HEK293 (cell line): ENCODE measurements at regions not wholly inside any gene's neighbourhood (a gene's known extent, or its start where the extent isn't known, plus 50 kb on each side); places are given as distances from the start of the nearest gene placed in this dataset.

Experiments used
- CTCF ChIA-PET: fragments of 350-600 bp; formaldehyde crosslinking; extraction: SDS; loops from one replicate; lab custom pipeline; 2021; ENCODE audit warnings: antibody characterized with exemption; lab: Yijun Ruan, JAX
- POLR2A ChIA-PET: fragments of 300-600 bp; formaldehyde crosslinking; extraction: SDS; loops from one replicate; lab custom pipeline; 2020; ENCODE audit warnings: antibody characterized with exemption, inconsistent platforms; lab: Yijun Ruan, JAX
- H3K27ac ChIP-seq: fragments of 200-500 bp; sonication (Bioruptor generic); 2 replicates; pipeline ENCODE4 v1.5.1; 2014; ENCODE audit warnings: low read depth, low read length, control low read depth, inconsistent platforms; ENCODE audit errors: extremely low read depth
- H3K36me3 ChIP-seq, 2 experiments: fragments of 200-500 bp in 1 of 2; sonication (Bioruptor generic) in 1 of 2; 1 replicate in 1 of 2; 2 replicates in 1 of 2; pipeline ENCODE4 v1.5.1; 2014 to 2017; ENCODE audit warnings: inconsistent platforms in 2 of 2, low read length in 2 of 2; ENCODE audit not compliant: control insufficient read depth in 2 of 2, insufficient read depth in 1 of 2
- H3K4me1 ChIP-seq: fragments of 200-500 bp; sonication (Bioruptor generic); 2 replicates; pipeline ENCODE4 v1.5.1; 2014; ENCODE audit warnings: mild to moderate bottlenecking, low read length, inconsistent platforms; ENCODE audit not compliant: control insufficient read depth, insufficient read depth
- H3K4me3 ChIP-seq: 2 replicates; pipeline ENCODE4 v1.5.1; 2011; ENCODE audit warnings: low read depth, mild to moderate bottlenecking, control low read depth, low read length, moderate library complexity
- H3K9me3 ChIP-seq: fragments of 200-500 bp; sonication (Bioruptor generic); 2 replicates; pipeline ENCODE4 v1.5.1; 2014; ENCODE audit warnings: low read depth, low read length, inconsistent platforms; ENCODE audit not compliant: control insufficient read depth, insufficient read depth
- BCL11B ChIP-seq: fragments of 450-650 bp; formaldehyde crosslinking; IDR thresholded peaks from 2 replicates; pipeline ENCODE4 v1.5.1; 2016; ENCODE audit warnings: low read depth, missing biosample characterization, missing genetic modification characterization
- GLI4 ChIP-seq: fragments of 450-650 bp; formaldehyde crosslinking; IDR thresholded peaks from 2 replicates; pipeline ENCODE4 v1.5.1; 2016; ENCODE audit warnings: missing biosample characterization, missing genetic modification characterization
- HOXA7 ChIP-seq: sonication (generic); formaldehyde crosslinking; IDR thresholded peaks from 2 replicates; pipeline ENCODE4 v1.8.1; 2022; ENCODE audit warnings: missing genetic modification reagents, borderline replicate concordance
- IKZF3 ChIP-seq: fragments of 450-650 bp; IDR thresholded peaks from 2 replicates; pipeline ENCODE4 v1.5.0; 2018; ENCODE audit warnings: missing biosample characterization, mild to moderate bottlenecking, missing genetic modification characterization, moderate library complexity
- WT1 ChIP-seq: fragments of 450-650 bp; formaldehyde crosslinking; IDR thresholded peaks from 2 replicates; pipeline ENCODE4 v1.5.1; 2016; ENCODE audit warnings: missing biosample characterization, missing genetic modification characterization
- ZFHX2 ChIP-seq: fragments of 450-650 bp; formaldehyde crosslinking; conservative IDR thresholded peaks from 2 replicates; pipeline ENCODE4 v1.5.1; 2016; ENCODE audit warnings: missing biosample characterization, missing genetic modification characterization
- ZNF112 ChIP-seq: fragments of 450-650 bp; formaldehyde crosslinking; IDR thresholded peaks from 2 replicates; pipeline ENCODE4 v1.5.0; 2017; ENCODE audit warnings: missing biosample characterization, missing genetic modification characterization
- ZNF114 ChIP-seq: fragments of 450-650 bp; formaldehyde crosslinking; IDR thresholded peaks from 2 replicates; pipeline ENCODE4 v1.5.0; 2017; ENCODE audit warnings: missing biosample characterization, missing genetic modification characterization
- ZNF521 ChIP-seq: fragments of 450-650 bp; formaldehyde crosslinking; IDR thresholded peaks from 2 replicates; pipeline ENCODE4 v1.5.1; 2017; ENCODE audit warnings: missing biosample characterization, mild to moderate bottlenecking, missing genetic modification characterization
- ZNF548 ChIP-seq: fragments of 450-650 bp; formaldehyde crosslinking; IDR thresholded peaks from 2 replicates; pipeline ENCODE4 v1.5.1; 2016; ENCODE audit warnings: missing biosample characterization, missing genetic modification characterization
- ZNF610 ChIP-seq: fragments of 450-650 bp; formaldehyde crosslinking; IDR thresholded peaks from 2 replicates; pipeline ENCODE4 v1.5.1; 2016; ENCODE audit warnings: missing biosample characterization, missing genetic modification characterization, borderline replicate concordance
- ZNF658 ChIP-seq: fragments of 450-650 bp; formaldehyde crosslinking; IDR thresholded peaks from 2 replicates; pipeline ENCODE4; 2016; ENCODE audit warnings: missing biosample characterization, missing genetic modification characterization
- ZNF664 ChIP-seq: fragments of 450-650 bp; formaldehyde crosslinking; IDR thresholded peaks from 2 replicates; pipeline ENCODE4 v1.5.1; 2016; ENCODE audit warnings: missing biosample characterization, missing genetic modification characterization
- ZNF670 ChIP-seq: fragments of 450-650 bp; formaldehyde crosslinking; IDR thresholded peaks from 2 replicates; pipeline ENCODE4 v1.5.1; 2016; ENCODE audit warnings: missing biosample characterization, missing genetic modification characterization, low read depth
- ZNF707 ChIP-seq: fragments of 450-650 bp; formaldehyde crosslinking; IDR thresholded peaks from 2 replicates; pipeline ENCODE4 v1.5.1; 2016; ENCODE audit warnings: missing biosample characterization, missing genetic modification characterization
- ZSCAN30 ChIP-seq: fragments of 450-650 bp; IDR thresholded peaks from 2 replicates; pipeline ENCODE4 v1.5.1; 2018; ENCODE audit warnings: missing biosample characterization, mild to moderate bottlenecking, missing genetic modification characterization, moderate library complexity
- TF ChIP-seq, protein P1 (sequence below): fragments of 450-650 bp; formaldehyde crosslinking; IDR thresholded peaks from 2 replicates; pipeline ENCODE4 v1.5.1; 2016; ENCODE audit warnings: missing biosample characterization, missing genetic modification characterization, low read depth
- TF ChIP-seq, protein P2 (sequence below): fragments of 450-650 bp; formaldehyde crosslinking; IDR thresholded peaks from 2 replicates; pipeline ENCODE4 v1.5.1; 2016; ENCODE audit warnings: missing biosample characterization, missing genetic modification characterization, borderline replicate concordance
- TF ChIP-seq, protein P3 (sequence below): fragments of 450-650 bp; formaldehyde crosslinking; IDR thresholded peaks from 2 replicates; pipeline ENCODE4 v1.5.1; 2016; ENCODE audit warnings: missing biosample characterization, missing genetic modification characterization
- TF ChIP-seq, protein P4 (sequence below): fragments of 450-650 bp; IDR thresholded peaks from 2 replicates; pipeline ENCODE4 v1.5.1; 2018; ENCODE audit warnings: missing biosample characterization, mild to moderate bottlenecking, missing genetic modification characterization

DNA sequence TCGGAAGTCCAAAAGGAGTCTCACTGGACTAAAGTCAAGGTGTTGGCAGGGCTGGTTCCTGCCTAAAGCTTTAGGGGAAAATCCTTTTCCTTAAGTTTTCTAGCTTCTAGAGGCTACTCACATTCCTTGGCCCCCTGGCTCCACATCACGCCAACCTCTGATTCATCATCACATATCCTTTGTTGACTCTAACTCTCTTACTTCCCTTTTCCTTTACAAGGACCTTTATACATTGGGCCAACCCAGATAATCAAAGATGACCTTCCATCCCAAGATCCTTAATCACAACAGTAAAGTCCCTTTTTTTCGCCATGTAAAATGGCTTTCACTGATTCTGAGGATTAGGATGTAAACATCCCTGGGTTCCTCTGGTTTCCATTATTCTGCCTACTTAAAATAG, 146.4 kb upstream of the DCAF8L1 start:
- Histone ChIP-seq H3K4me1 (no peaks in the 10 kb centered on the region), H3K9me3 (no peaks in the 10 kb centered on the region), H3K4me3 (no peak overlapping the region), H3K27ac (no peak overlapping the region), H3K36me3 (no peaks in the 10 kb centered on the region)
- TF ChIP-seq, protein P1, sequence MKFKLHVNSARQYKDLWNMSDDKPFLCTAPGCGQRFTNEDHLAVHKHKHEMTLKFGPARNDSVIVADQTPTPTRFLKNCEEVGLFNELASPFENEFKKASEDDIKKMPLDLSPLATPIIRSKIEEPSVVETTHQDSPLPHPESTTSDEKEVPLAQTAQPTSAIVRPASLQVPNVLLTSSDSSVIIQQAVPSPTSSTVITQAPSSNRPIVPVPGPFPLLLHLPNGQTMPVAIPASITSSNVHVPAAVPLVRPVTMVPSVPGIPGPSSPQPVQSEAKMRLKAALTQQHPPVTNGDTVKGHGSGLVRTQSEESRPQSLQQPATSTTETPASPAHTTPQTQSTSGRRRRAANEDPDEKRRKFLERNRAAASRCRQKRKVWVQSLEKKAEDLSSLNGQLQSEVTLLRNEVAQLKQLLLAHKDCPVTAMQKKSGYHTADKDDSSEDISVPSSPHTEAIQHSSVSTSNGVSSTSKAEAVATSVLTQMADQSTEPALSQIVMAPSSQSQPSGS (tag by site-specific recombination), result no peak
- TF ChIP-seq ZNF658 (tag by site-specific recombination), result no peak
- no peak for TF ChIP-seq ZNF112 (tag by site-specific recombination)
- no peak for TF ChIP-seq ZNF610 (tag by site-specific recombination)
- TF ChIP-seq ZSCAN30 (tag by site-specific recombination), result no peak
- TF ChIP-seq ZNF707 (tag by site-specific recombination), result no peak
- TF ChIP-seq, protein P2, sequence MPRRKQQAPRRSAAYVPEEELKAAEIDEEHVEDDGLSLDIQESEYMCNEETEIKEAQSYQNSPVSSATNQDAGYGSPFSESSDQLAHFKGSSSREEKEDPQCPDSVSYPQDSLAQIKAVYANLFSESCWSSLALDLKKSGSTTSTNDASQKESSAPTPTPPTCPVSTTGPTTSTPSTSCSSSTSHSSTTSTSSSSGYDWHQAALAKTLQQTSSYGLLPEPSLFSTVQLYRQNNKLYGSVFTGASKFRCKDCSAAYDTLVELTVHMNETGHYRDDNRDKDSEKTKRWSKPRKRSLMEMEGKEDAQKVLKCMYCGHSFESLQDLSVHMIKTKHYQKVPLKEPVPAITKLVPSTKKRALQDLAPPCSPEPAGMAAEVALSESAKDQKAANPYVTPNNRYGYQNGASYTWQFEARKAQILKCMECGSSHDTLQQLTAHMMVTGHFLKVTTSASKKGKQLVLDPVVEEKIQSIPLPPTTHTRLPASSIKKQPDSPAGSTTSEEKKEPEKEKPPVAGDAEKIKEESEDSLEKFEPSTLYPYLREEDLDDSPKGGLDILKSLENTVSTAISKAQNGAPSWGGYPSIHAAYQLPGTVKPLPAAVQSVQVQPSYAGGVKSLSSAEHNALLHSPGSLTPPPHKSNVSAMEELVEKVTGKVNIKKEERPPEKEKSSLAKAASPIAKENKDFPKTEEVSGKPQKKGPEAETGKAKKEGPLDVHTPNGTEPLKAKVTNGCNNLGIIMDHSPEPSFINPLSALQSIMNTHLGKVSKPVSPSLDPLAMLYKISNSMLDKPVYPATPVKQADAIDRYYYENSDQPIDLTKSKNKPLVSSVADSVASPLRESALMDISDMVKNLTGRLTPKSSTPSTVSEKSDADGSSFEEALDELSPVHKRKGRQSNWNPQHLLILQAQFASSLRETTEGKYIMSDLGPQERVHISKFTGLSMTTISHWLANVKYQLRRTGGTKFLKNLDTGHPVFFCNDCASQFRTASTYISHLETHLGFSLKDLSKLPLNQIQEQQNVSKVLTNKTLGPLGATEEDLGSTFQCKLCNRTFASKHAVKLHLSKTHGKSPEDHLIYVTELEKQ (tag by site-specific recombination), result no peak
- no peak for TF ChIP-seq HOXA7
- TF ChIP-seq, protein P3, sequence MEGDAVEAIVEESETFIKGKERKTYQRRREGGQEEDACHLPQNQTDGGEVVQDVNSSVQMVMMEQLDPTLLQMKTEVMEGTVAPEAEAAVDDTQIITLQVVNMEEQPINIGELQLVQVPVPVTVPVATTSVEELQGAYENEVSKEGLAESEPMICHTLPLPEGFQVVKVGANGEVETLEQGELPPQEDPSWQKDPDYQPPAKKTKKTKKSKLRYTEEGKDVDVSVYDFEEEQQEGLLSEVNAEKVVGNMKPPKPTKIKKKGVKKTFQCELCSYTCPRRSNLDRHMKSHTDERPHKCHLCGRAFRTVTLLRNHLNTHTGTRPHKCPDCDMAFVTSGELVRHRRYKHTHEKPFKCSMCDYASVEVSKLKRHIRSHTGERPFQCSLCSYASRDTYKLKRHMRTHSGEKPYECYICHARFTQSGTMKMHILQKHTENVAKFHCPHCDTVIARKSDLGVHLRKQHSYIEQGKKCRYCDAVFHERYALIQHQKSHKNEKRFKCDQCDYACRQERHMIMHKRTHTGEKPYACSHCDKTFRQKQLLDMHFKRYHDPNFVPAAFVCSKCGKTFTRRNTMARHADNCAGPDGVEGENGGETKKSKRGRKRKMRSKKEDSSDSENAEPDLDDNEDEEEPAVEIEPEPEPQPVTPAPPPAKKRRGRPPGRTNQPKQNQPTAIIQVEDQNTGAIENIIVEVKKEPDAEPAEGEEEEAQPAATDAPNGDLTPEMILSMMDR (tag by site-specific recombination), result no peak
- TF ChIP-seq ZNF521 (tag by site-specific recombination), result no peak
- TF ChIP-seq ZNF548 (tag by site-specific recombination), result no peak
- TF ChIP-seq, protein P4, sequence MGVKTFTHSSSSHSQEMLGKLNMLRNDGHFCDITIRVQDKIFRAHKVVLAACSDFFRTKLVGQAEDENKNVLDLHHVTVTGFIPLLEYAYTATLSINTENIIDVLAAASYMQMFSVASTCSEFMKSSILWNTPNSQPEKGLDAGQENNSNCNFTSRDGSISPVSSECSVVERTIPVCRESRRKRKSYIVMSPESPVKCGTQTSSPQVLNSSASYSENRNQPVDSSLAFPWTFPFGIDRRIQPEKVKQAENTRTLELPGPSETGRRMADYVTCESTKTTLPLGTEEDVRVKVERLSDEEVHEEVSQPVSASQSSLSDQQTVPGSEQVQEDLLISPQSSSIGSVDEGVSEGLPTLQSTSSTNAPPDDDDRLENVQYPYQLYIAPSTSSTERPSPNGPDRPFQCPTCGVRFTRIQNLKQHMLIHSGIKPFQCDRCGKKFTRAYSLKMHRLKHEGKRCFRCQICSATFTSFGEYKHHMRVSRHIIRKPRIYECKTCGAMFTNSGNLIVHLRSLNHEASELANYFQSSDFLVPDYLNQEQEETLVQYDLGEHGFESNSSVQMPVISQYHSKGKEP (tag by site-specific recombination), result no peak
- ChIA-PET CTCF (no interaction called here), POLR2A (no interaction called here)

DNA sequence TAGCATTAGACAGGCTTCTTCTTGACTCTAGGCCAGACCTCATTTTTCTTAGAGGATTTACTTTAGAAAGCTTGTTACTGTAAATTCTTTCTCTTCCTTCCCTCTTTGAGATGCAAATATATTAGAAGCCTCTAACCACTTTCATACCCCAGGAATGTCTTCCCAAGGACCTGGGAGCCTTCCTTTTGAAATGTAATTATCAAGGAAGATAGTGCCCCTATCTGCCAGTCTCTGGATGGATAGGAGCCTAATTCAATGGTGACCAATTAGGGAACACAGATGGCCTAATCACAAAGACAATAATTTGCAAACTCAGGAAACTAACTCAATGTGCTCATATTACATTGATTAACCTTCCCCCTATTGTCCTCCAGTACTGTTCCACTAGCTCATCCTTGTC, 145.6 kb upstream of the DCAF8L1 start:
- CTCF ChIA-PET, result interaction anchor here (0.7 kb wide), 1 partner anchor 1479 kb away, joined by 3 read pairs; no protein-coding TSS in a partner anchor
- H3K4me3 ChIP-seq, result no peak overlapping the region

DNA sequence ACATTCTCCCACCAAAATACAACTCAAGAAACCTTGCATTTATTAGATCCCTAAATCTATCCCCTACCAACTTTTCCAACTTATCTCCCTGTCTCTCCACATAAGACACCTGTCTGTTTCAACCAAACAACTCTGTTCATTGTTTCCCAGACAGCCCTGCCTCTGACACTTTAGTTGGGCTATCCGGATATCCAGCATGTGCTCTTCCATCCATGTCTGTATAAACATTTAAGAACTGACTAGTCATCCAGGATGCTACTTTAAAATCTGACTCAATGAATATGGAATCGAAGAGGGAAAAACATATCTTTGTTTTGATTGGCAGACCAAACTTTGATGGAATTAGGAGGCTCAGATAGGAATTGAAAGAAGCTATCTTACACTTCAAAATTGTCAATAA, 143.2 kb upstream of the DCAF8L1 start:
- Histone ChIP-seq H3K4me1 (no peaks in the 10 kb centered on the region), H3K27ac (no peak overlapping the region), H3K9me3 (no peaks in the 10 kb centered on the region), H3K36me3 (no peaks in the 10 kb centered on the region), H3K4me3 (no peak overlapping the region)
- CTCF ChIA-PET, result no interaction called here
- POLR2A ChIA-PET, result no interaction called here
- no peak for TF ChIP-seq WT1 (tag by site-specific recombination)
- TF ChIP-seq ZFHX2 (tag by site-specific recombination), result no peak
- TF ChIP-seq IKZF3 (tag by site-specific recombination), result no peak
- TF ChIP-seq ZNF670, result no peak
- TF ChIP-seq, protein P1 (tag by site-specific recombination), result no peak

More for the DNA sequence above, 145.6 kb upstream of the DCAF8L1 start:
- H3K27ac ChIP-seq, result no peak overlapping the region
- no peak for TF ChIP-seq BCL11B (tag by site-specific recombination)
- no peak for TF ChIP-seq ZNF664 (tag by site-specific recombination)
- no peak for TF ChIP-seq ZNF114 (tag by site-specific recombination)
- no peak for TF ChIP-seq GLI4 (tag by site-specific recombination)
- H3K36me3 ChIP-seq, result no peaks in the 10 kb centered on the region
- POLR2A ChIA-PET, result no interaction called here
- no peaks in the 10 kb centered on the region for H3K4me1 ChIP-seq
- H3K9me3 ChIP-seq, result no peaks in the 10 kb centered on the region
